Brain pericyte (primary cell): ENCODE measurements at regions not wholly inside any gene's neighbourhood (a gene's known extent, or its start where the extent isn't known, plus 50 kb on each side); places are given as distances from the start of the nearest gene placed in this dataset.

Experiments used
- DNase-seq: peaks from one replicate; pipeline ENCODE4 v3.0.0-alpha.2; 2012; ENCODE audit warnings: low read depth, low spot score

DNA sequence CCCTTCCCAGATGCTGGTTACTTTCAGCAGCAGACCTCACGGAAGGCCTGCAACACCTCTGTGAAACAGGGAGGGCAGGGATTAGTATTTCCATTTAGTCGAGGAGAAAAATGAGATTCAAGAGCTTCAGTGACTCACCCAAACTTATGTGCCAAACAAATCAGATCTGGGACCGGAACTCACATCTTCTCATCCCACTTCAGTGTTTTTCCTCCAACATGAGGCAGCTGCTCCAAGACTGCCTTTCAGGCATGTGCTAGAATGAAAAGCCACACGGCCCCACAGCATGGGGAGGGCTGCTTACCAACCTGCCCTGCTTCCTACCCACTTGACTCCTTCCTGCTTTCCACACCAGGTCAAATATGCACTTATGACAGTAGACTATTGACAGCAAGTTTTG, 129.4 kb upstream of the SLC24A5 start:
- no peak for DNase-seq

DNA sequence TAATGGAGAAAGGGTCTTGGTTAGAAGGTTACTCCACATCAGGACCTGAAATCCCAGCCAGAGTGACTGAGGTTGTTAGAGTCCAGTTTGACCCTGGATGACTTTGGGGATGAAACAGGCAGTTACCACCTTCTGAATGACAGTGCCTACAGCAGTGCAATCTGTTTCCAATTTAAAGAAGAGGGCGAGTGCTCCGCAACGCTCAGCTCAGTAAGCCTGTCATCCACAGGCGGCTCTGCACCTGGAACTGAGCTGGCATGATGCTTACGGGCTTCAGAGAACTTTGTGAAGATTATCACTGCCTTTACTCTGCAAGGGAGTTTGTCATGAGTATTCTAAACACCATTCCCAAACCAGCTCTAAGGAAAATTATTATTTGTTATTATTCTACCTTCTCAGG, 127.7 kb upstream of the SLC24A5 start:
- DNase-seq, result no peak

GRCh38 chr15:47997195-47998080, 123.4 kb upstream of the SLC24A5 start:
- DNase-seq, result no peak

GRCh38 chr15:47998619-47999019, 122.2 kb upstream of the SLC24A5 start:
- no peak for DNase-seq

- no peak for DNase-seq
Observed at GRCh38 chr15:48001393-48002039, 119.3 kb upstream of the SLC24A5 start.

GRCh38 chr15:48002767-48003166, 118.0 kb upstream of the SLC24A5 start:
- DNase-seq, result no peak

DNA sequence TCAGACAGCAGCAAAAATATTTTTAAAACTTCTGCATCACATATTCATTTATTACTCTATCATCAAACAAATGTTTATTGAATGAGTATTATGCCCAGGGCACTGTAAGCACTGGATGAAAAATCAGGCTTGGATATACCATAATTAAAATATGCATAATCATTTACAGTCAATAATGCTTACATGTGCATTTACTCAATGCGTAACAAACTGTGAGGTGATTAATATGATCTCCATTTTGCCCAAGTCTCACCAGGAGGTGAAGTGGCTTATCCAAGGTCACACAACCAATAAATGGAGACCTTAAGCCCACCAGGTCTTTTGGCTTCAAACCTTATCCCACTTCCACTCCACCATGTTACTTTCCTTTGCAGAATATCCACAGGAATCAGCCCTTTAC, 117.3 kb upstream of the SLC24A5 start:
- no peak for DNase-seq

DNA sequence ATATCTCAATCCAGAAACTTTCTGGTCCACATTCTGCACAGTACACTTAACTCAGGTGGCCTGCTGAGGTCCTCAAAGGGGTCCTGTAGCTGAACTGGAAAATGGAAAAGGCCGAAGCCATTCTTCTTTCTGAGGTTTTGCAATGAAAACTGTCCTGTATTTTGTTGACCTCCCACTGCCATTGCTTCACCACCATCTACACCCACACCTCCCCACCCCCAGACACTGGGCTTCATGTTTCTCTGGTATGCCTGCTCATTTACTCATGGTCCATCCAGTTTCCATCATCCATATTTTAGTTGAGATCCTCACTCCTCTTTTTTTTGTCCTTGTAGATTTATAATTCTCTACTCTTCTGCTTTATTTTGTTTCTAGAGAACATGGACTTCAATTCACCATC, 115.7 kb upstream of the SLC24A5 start:
- DNase-seq, result no peak

- no peak for DNase-seq
Observed at GRCh38 chr15:48006031-48006511, 114.7 kb upstream of the SLC24A5 start.

- no peak for DNase-seq
Observed at GRCh38 chr15:48010316-48010715, 110.5 kb upstream of the SLC24A5 start.

- no peak for DNase-seq
Observed at GRCh38 chr15:48012191-48012590, 108.6 kb upstream of the SLC24A5 start.

DNA sequence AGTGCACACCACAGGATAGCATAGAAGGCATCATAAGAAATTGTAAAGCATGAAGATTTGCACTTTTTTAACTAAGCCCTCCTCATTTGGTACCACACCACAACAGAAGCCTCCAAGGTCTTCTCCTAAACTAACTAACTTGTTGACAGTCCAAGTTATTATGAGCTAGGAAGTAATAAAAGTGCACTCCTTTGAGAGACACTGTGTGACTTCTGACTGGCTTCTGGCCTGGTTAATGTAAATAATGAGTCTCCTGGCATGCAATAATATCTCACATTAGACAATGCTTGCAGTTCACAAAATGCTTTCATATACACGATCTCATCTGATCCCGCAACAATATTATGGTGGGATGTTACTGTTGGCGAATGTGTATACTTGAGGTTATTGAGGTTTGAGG, 103.9 kb upstream of the SLC24A5 start:
- no peak for DNase-seq

DNA sequence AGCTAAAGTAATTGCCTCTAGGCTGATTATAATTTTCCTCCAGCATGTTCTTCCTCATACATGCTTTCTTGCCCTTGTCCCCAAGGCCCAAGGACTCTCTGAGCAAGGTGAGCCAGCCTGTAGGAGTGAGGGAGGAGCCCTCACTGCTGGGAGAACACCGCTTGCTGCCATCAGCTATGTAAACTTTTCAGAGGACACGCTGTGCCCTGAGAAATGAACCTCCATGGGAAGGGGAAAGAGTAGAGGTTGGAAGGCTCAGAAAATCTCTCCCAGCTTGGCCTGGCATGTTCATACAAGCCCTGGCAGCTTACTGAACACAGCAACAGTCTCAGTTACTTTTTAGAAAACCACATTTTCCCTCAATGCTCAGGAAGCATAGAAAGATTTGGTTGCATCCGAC, 103.0 kb upstream of the SLC24A5 start:
- no peak for DNase-seq

GRCh38 chr15:48020166-48020565, 100.6 kb upstream of the SLC24A5 start:
- DNase-seq, result no peak

GRCh38 chr15:48021336-48022086, 99.3 kb upstream of the SLC24A5 start:
- no peak for DNase-seq

DNA sequence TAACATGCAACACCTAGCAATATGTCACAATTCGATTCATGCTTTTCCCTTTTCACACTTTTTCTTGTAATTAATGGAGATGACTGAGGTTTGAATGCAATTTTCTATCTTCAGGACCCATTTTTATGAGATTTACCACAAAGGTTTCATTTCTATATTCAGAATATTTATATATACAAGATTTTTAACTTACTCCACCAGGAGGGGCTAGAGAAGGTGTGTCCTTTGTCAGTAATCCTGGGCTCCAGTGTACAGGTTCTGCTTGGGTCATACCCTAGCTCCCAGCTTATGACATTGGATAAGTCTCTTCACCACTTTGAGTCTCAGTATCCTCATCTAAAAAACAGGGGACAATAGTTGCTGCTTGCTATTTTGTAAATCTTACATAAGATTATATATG, 95.7 kb upstream of the SLC24A5 start:
- DNase-seq, result no peak

GRCh38 chr15:48028712-48029111, 92.1 kb upstream of the SLC24A5 start:
- no peak for DNase-seq

- no peak for DNase-seq
Observed at GRCh38 chr15:48029642-48030041, 91.1 kb upstream of the SLC24A5 start.

DNA sequence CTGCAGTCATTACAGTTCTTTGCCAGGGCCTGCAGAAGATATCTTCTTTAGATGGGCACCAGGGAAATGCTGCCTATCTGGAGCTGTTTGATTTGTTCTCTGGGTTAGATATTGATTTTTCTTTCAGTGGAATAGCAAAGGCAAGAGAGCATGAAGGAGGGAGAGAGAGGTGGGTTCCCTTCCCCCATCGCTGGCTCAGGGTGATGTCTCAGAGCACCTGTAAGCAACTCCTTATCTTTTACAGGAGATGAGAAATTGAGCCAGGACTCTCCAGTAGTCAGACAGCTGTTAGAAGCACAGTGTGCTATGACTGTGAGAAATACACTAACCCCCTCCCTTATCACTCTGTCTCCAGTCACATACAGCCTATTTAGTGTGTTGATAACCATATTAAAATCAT, 89.3 kb upstream of the SLC24A5 start:
- DNase-seq, result no peak

- DNase-seq, result no peak
Observed at GRCh38 chr15:48031973-48032372, 88.8 kb upstream of the SLC24A5 start.

DNA sequence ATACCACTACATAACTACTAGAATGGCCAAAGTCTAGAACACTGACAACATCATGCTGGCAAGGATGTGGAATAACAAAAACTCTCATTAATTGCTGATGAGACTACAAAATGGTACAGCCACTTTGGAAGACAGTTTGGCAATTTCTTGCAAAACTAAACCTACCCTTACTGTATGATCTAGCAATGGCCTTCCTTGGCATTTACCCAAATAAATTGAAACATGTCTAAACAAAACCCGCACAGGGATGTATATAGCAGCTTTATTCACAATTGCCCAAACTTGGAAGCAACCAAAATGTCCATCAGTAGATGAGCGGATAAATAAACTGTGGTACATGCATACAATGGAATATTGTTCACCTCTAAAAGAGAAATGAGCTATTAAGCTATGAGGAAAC, 87.9 kb upstream of the SLC24A5 start:
- no peak for DNase-seq

DNA sequence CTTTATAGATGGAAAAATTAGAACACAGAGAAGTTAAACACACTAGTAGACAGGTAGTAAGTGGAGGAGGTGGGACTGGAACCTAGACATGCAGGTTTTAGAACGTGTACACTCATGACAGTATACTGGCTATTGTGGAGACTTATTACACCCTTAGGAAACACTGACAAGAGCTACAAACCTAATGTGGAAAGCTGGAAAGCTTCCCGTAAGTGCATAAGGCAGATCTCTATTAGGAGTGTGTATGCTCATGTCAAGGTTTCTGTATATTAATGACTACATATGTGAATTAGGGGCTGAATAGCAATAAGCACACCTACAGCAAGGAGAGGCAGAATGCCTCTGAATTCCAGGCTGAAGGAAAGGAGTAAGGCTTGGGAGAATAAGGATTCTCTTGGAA, 82.6 kb upstream of the SLC24A5 start:
- no peak for DNase-seq
